Heart right ventricle (tissue), 16 donors: ENCODE measurements at regions not wholly inside any gene's neighbourhood (a gene's known extent, or its start where the extent isn't known, plus 50 kb on each side); places are given as distances from the start of the nearest gene placed in this dataset.

Source experiments
- ATAC-seq, 8 donors: fragments of 200-7000 bp; cut with Tn5 transposase; one replicate each; pipeline ENCODE4 v1.9.1; 2020; ENCODE audit warnings: mild to moderate bottlenecking in 8 of 8, moderate library complexity in 8 of 8, moderate number of reproducible peaks in 1 of 8
- DNase-seq, 2 donors: peaks; one replicate each; pipeline ENCODE4 v3.0.0-alpha.2; 2020
- H3K27ac ChIP-seq, 10 donors: fragments of 200-600 bp; sonication (generic) in 2 of 10; one replicate each; pipeline versions ENCODE4 v1.5.0 to v1.8.0; 2020 to 2022; ENCODE audit warnings: mild to moderate bottlenecking in 3 of 10
- H3K27me3 ChIP-seq, 7 donors: fragments of 200-600 bp; one replicate each; pipeline ENCODE4 v1.8.0; 2021 to 2022; ENCODE audit warnings: mild to moderate bottlenecking in 2 of 7
- H3K36me3 ChIP-seq, 9 donors: fragments of 200-600 bp; sonication (generic) in 1 of 9; one replicate each; pipeline versions ENCODE4 v1.5.0 to v1.8.0; 2020 to 2022; ENCODE audit warnings: mild to moderate bottlenecking in 2 of 9
- H3K4me1 ChIP-seq, 9 donors: fragments of 200-600 bp; sonication (generic) in 1 of 9; one replicate each; pipeline versions ENCODE4 v1.5.0 to v1.8.0; 2020 to 2022; ENCODE audit warnings: mild to moderate bottlenecking in 4 of 9
- H3K4me3 ChIP-seq, 10 donors: fragments of 200-600 bp; sonication (generic) in 2 of 10; one replicate each; pipeline versions ENCODE4 v1.5.0 to v1.8.0; 2020 to 2022; ENCODE audit warnings: mild to moderate bottlenecking in 7 of 10, moderate library complexity in 2 of 10
- H3K9me3 ChIP-seq, 11 donors: fragments of 200-600 bp in 10 of 11; sonication (generic) in 2 of 11; one replicate each; pipeline versions ENCODE4 v1.5.0 to v1.8.0; 2013 to 2022; ENCODE audit warnings: mild to moderate bottlenecking in 2 of 11, control low read depth in 1 of 11, moderate library complexity in 1 of 11
- CTCF ChIP-seq, 9 donors: fragments of 200-600 bp; sonication (generic) in 2 of 9; IDR thresholded peaks; one replicate each; pipeline versions ENCODE4 v1.5.0 to v1.8.0; 2021 to 2022; ENCODE audit warnings: antibody characterized with exemption in 9 of 9, mild to moderate bottlenecking in 5 of 9, moderate library complexity in 1 of 9
- WGBS, 2 donors: extraction: QIAGEN DNeasy Blood & Tissue Kit; methylation state at CpG; one replicate each; pipeline ENCODE4 v1.1.7; 2013; ENCODE audit warnings: inconsistent platforms in 1 of 2; 5-methylcytosine and 5-hydroxymethylcytosine counted together
- intact Hi-C, 10 donors: fragments of 100-400 bp; cut with DNase I; formaldehyde crosslinking; loops; one replicate each; pipeline versions ENCODE4 v1.11.1 to v1.14.2; 2022
- donor health status: Arrhythmogenic right ventricular cardiomyopathy.
- donor health status: ischemic (EF 13 %, LVEDD 7.1; RV severe dilation, severe dysfunction).
- donor health status: healthy with polysubstance abuse.
- donor health status: DM: no; HTN: yes; CAD: no.
- donor health status: DM: no; HTN: no; CAD: no.
- donor health status: ischemic (EF 25% LVEDD 6.9; RV normal size, moderate dysfunction).
- donor health status: ischemic (EF 25% LVEDD 5.7; RV mildly dilated, moderate dysfunction).
- donor health status: healthy.
- donor health status: DM: yes; HTN: yes; CAD: no.
- donor health status: Ischemic cardiomyopathy.
- donor health status: ischemic (EF 35%, LVEDD 5.7; RV mildly dilated, moderate dysfunction).
- donor health status: nonischemic (EF 11% LVEDD 7.7; RV severe dilation, severe dysfunction).
- donor health status: DM: yes; HTN: yes; CAD: no.
- donor health status: PGD.
- donor health status: ischemic (EF 29% LVEDD 5.4; RV normal size, mild dysfunction).
- donor health status: nonischemic (EF 23%, LVEDD 6.1; RV moderate dilation, normal function).

- DNase-seq = no peak
- no peaks in the 10 kb centered on the region for H3K36me3 ChIP-seq
- H3K4me3 ChIP-seq = no peak overlapping the region
- H3K4me1 ChIP-seq = no peaks in the 10 kb centered on the region
- H3K27me3 ChIP-seq = no peaks in the 10 kb centered on the region
- no peak overlapping the region for H3K27ac ChIP-seq
- TF ChIP-seq CTCF (IDR thresholded peaks at IDR 0.05) = no peak
- H3K9me3 ChIP-seq = no peaks in the 10 kb centered on the region
- WGBS, 2 donors = 81 to 86% methylated on average over 2 of the region's 2 CpGs
- intact Hi-C loops = no loop called here
- ATAC-seq = no peak
Observed at GRCh38 chr7:118040562-118040961, 143.4 kb upstream of the LSM8 start.

DNA sequence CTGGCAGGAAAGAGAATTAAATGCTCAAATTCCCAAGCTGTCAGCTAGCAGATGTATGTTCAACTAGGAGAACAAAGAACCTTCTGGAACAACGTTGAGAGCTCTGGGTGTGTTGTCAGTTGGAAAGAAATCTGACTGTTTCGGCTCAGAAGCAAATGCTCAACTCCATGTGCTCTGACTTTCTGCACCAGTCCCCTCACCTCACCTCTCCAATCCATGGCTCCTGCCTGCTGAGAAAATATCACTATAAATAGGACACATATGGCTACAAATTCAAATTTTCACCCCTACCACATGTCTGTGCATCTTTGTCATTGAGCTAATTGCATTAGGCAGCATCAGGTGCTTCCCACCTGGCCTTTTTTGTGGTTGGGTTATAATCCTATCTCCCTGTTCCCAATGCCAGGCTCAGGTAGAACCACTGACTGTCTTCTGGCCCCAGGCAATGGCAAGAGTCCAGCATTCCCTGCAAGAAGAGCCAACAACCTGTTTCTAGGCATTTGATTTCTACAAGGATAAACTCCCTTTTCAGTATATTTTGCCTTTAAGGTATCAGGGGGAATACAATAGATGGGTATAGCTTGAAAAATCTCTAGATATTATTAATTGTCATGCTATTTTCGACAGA lies 142.6 kb upstream of the LSM8 start:
- Histone ChIP-seq H3K27ac (no peak overlapping the region), H3K4me3 (no peak overlapping the region)

GRCh38 chr7:118045629-118046028 lies 138.3 kb upstream of the LSM8 start:
- Histone ChIP-seq H3K27me3 (no peaks in the 10 kb centered on the region), H3K4me1 (no peaks in the 10 kb centered on the region), H3K9me3 (no peaks in the 10 kb centered on the region), H3K27ac (no peak overlapping the region), H3K36me3 (no peaks in the 10 kb centered on the region), H3K4me3 (no peak overlapping the region)
- DNase-seq (no peak), ATAC-seq (no peak)
- intact Hi-C loops = no loop called here
- TF ChIP-seq CTCF (IDR thresholded peaks at IDR 0.05) = no peak
- WGBS, 2 donors = 87 to 90% methylated on average over 2 of the region's 2 CpGs

More for the DNA sequence above, 142.6 kb upstream of the LSM8 start:
- DNase-seq (no peak), ATAC-seq (no peak)
- no peaks in the 10 kb centered on the region for H3K27me3 ChIP-seq
- no peaks in the 10 kb centered on the region for H3K4me1 ChIP-seq
- H3K36me3 ChIP-seq = no peaks in the 10 kb centered on the region
- no peaks in the 10 kb centered on the region for H3K9me3 ChIP-seq
- no peak for TF ChIP-seq CTCF (IDR thresholded peaks at IDR 0.05)
- intact Hi-C loops = no loop called here
- 56 to 67% methylated on average over 3 of the region's 3 CpGs for WGBS, 2 donors

- intact Hi-C loops = no loop called here
- ATAC-seq = no peak
- Histone ChIP-seq H3K4me3 (no peak overlapping the region), H3K9me3 (no peaks in the 10 kb centered on the region), H3K27ac (no peak overlapping the region), H3K27me3 (no peaks in the 10 kb centered on the region), H3K36me3 (no peaks in the 10 kb centered on the region), H3K4me1 (no peaks in the 10 kb centered on the region)
- 86 to 96% methylated on average over 2 of the region's 2 CpGs for WGBS, 2 donors
- no peak for TF ChIP-seq CTCF (IDR thresholded peaks at IDR 0.05)
- DNase-seq = no peak
Observed at GRCh38 chr7:118046086-118046485, 137.9 kb upstream of the LSM8 start.
